ENCODE measurements at regions not wholly inside any gene's neighbourhood (a gene's known extent, or its start where the extent isn't known, plus 50 kb on each side); places are given as distances from the start of the nearest gene placed in this dataset.

DNA sequence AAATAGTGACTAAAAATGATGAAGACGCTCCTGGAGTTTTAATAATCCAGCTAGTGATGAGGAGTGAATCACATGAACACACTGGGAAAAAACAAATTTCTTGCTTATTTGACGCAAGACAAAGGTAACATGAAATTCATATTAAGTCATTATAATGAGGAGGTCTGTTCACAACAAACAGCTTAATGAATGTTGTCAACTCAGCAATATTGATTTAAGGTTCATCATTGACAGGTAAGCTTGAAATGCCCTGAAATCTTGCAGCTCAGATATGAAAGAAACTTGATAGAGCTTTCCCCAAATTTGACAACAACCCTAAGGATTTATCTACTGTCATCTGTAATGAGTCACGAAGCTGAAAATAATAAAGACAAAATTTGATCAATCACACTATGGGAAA, 108.1 kb upstream of the SELENOK start:
- H3K4me1 Mint-ChIP-seq = no peaks in the 10 kb centered on the region
- intact Hi-C loops (cut with micrococcal nuclease) = no loop called here
- H3K27ac ChIP-seq (ENCODE audit: low read depth, low read length) = no peak overlapping the region
- H3K9me3 Mint-ChIP-seq = no peaks in the 10 kb centered on the region
- POLR2A ChIA-PET (ENCODE audit: partially characterized antibody) = no interaction called here
- DNase-seq = no peak
- H3K27me3 Mint-ChIP-seq = peaks cover 1 to 4% of the 10 kb centered on the region in 2 donors
- CTCF ChIA-PET (ENCODE audit: partially characterized antibody) = no interaction called here
- no peaks in the 10 kb centered on the region for H3K36me3 ChIP-seq (ENCODE audit: insufficient read depth, low read length)
- H3K36me3 Mint-ChIP-seq = no peaks in the 10 kb centered on the region
- no peaks in the 10 kb centered on the region for H3K27me3 ChIP-seq (ENCODE audit: insufficient read depth, low read length)
- H3K4me3 Mint-ChIP-seq = no peak overlapping the region
- no peak overlapping the region for H3K27ac Mint-ChIP-seq
- no peaks in the 10 kb centered on the region for H3K4me1 ChIP-seq (ENCODE audit: insufficient read depth, low read length)
- no peaks in the 10 kb centered on the region for H3K9me3 ChIP-seq (ENCODE audit: control insufficient read depth in 1 of 2, low read length in 2 of 2)
- no peak overlapping the region for H3K4me3 ChIP-seq (ENCODE audit: low read length in 2 of 2)

DNA sequence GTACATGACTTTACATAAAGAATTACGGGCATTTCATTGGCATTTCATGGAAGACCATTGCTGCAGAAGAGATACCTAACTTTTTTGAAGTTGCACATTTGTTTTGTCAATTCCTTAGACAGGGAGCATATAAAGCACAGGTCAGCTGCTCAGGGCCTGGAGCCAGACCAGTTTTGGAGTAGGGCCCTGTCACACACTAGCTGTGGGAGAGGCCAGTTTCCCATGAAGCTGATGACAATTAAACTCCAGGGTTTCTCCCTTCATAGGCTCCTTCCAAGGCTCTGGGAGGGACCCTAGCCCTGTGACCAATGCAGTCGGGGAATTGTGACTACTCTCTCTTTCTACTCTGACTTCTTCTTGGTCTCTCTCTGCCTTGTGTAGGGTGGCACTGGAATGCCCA, 107.3 kb upstream of the SELENOK start:
- Histone ChIP-seq H3K36me3 (ENCODE audit: insufficient read depth, low read length) (no peaks in the 10 kb centered on the region), H3K4me1 (ENCODE audit: insufficient read depth, low read length) (no peaks in the 10 kb centered on the region), H3K9me3 (ENCODE audit: control insufficient read depth in 1 of 2, low read length in 2 of 2) (no peaks in the 10 kb centered on the region), H3K27ac (ENCODE audit: low read depth, low read length) (no peak overlapping the region), H3K4me3 (ENCODE audit: low read length in 2 of 2) (no peak overlapping the region), H3K27me3 (ENCODE audit: insufficient read depth, low read length) (no peaks in the 10 kb centered on the region)
- H3K27ac Mint-ChIP-seq = no peak overlapping the region
- H3K9me3 Mint-ChIP-seq = no peaks in the 10 kb centered on the region
- no peaks in the 10 kb centered on the region for H3K4me1 Mint-ChIP-seq
- H3K27me3 Mint-ChIP-seq = peaks cover 4 to 6% of the 10 kb centered on the region in 2 donors
- H3K36me3 Mint-ChIP-seq = no peaks in the 10 kb centered on the region
- no peak for DNase-seq
- intact Hi-C loops (cut with micrococcal nuclease) = no loop called here
- H3K4me3 Mint-ChIP-seq = no peak overlapping the region
- ChIA-PET POLR2A (ENCODE audit: partially characterized antibody) (no interaction called here), CTCF (ENCODE audit: partially characterized antibody) (no interaction called here)

DNA sequence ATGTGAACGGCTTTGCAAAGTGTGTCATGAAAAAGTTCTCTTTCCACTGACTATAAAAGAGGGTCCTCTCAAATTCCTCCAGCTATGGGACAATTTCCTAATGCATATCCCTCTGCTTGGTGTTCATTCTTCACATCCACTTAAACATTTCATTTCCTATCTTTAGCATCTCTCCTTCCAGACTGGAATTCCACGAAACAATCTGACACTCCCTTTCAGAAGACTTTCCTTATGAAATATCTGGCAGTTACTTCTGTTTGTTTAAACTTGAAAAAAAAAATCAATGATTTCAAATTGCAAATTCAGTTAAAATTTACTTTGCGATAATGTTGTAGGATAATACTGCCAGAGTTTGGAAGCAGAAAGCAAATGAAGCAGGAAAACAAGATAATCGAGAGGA, 105.8 kb upstream of the SELENOK start:
- no peak overlapping the region for H3K27ac ChIP-seq (ENCODE audit: low read depth, low read length)
- DNase-seq = no peak
- Mint-ChIP-seq H3K4me3 (no peak overlapping the region), H3K4me1 (no peaks in the 10 kb centered on the region), H3K27ac (no peak overlapping the region), H3K9me3 (no peaks in the 10 kb centered on the region), H3K36me3 (no peaks in the 10 kb centered on the region), H3K27me3 (peaks cover 4 to 6% of the 10 kb centered on the region in 2 donors)
- H3K9me3 ChIP-seq (ENCODE audit: control insufficient read depth in 1 of 2, low read length in 2 of 2) = no peaks in the 10 kb centered on the region
- intact Hi-C loops (cut with micrococcal nuclease) = no loop called here
- H3K36me3 ChIP-seq (ENCODE audit: insufficient read depth, low read length) = no peaks in the 10 kb centered on the region
- ChIA-PET CTCF (ENCODE audit: partially characterized antibody) (no interaction called here), POLR2A (ENCODE audit: partially characterized antibody) (no interaction called here)
- no peaks in the 10 kb centered on the region for H3K27me3 ChIP-seq (ENCODE audit: insufficient read depth, low read length)
- no peaks in the 10 kb centered on the region for H3K4me1 ChIP-seq (ENCODE audit: insufficient read depth, low read length)
- H3K4me3 ChIP-seq (ENCODE audit: low read length in 2 of 2) = no peak overlapping the region

DNA sequence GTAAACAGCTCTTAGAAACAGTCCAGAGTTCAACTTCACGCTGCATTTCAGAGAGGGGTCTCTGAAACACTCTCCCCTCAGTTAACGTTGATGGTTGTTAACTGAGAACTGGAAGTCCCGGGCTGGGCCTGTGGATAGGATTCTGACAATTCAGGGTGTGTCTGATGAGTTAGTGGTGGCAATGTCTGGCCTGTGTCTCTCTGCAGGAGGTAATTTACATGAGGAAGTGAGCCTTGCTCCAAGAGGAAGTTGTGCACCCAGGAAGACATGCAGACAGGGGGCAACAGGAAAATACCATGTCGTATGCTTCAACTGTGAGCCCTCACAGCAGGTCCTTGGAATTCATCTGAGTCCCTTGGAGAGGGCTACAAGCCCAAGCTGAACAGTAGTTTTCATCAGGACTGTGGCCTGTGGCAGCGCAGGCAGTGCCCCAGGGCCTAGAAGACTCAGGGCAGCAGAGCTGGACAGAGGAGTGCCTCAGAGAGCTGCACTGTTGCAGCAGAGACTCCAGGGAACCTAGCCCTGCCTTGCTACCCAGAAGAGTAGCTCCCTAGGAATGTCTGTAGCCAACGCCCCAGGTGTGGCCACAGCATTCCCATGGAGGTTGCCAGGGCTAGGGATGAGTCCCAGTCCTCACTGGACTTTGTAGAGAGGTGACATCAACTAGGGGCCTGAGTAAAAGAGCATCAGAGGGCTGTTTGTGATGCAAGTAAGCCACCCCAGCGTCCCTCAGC, 104.6 kb upstream of the SELENOK start:
- no peaks in the 10 kb centered on the region for H3K36me3 Mint-ChIP-seq
- Histone ChIP-seq H3K27ac (ENCODE audit: low read depth, low read length) (no peak overlapping the region), H3K4me1 (ENCODE audit: insufficient read depth, low read length) (no peaks in the 10 kb centered on the region), H3K4me3 (ENCODE audit: low read length in 2 of 2) (no peak overlapping the region), H3K36me3 (ENCODE audit: insufficient read depth, low read length) (no peaks in the 10 kb centered on the region), H3K9me3 (ENCODE audit: control insufficient read depth in 1 of 2, low read length in 2 of 2) (no peaks in the 10 kb centered on the region), H3K27me3 (ENCODE audit: insufficient read depth, low read length) (no peaks in the 10 kb centered on the region)
- intact Hi-C loops (cut with micrococcal nuclease) = no loop called here
- ChIA-PET POLR2A (ENCODE audit: partially characterized antibody) (no interaction called here), CTCF (ENCODE audit: partially characterized antibody) (no interaction called here)
- no peak for DNase-seq
- H3K27me3 Mint-ChIP-seq = peaks cover 6 to 7% of the 10 kb centered on the region in 2 donors
- no peaks in the 10 kb centered on the region for H3K4me1 Mint-ChIP-seq
- no peak overlapping the region for H3K4me3 Mint-ChIP-seq
- H3K9me3 Mint-ChIP-seq = peaks cover 0 to 2% (median 0%) of the 10 kb centered on the region in 8 donors
- no peak overlapping the region for H3K27ac Mint-ChIP-seq

DNA sequence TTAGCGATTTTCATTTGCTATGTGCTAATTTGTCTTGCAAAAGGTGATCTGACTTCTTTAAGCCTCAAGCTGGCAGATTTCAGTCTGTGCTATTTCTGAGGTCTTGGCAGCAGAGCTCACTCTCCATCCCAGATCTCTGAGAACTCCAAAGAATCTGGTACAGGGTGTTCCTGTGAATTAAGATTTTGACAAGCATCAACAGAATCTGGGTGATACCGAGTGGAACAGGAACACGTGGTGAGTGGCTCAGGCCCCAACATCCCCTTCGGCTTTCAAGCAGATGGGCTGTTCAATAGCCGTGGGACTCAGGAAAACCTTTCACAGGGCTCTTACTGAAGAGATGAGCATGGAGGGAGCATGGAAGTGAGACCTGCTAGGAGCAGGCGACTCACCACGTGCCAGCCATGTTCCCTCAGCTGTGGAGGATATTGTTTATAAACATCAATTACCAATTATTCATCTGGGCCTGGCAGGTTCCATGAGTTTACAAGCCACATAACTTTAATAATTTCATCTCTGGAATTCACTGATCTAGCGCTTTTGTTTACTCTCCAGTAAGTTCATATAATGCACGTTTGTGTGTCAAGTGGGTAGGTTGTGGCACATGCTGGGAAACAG, 103.4 kb upstream of the SELENOK start:
- intact Hi-C loops (cut with micrococcal nuclease) = no loop called here
- Histone ChIP-seq H3K4me3 (ENCODE audit: low read length in 2 of 2) (no peak overlapping the region), H3K9me3 (ENCODE audit: control insufficient read depth in 1 of 2, low read length in 2 of 2) (no peaks in the 10 kb centered on the region), H3K4me1 (ENCODE audit: insufficient read depth, low read length) (no peaks in the 10 kb centered on the region), H3K27ac (ENCODE audit: low read depth, low read length) (no peak overlapping the region), H3K36me3 (ENCODE audit: insufficient read depth, low read length) (no peaks in the 10 kb centered on the region), H3K27me3 (ENCODE audit: insufficient read depth, low read length) (no peaks in the 10 kb centered on the region)
- Mint-ChIP-seq H3K9me3 (peaks cover 0 to 2% (median 0%) of the 10 kb centered on the region in 8 donors), H3K4me3 (no peak overlapping the region), H3K27ac (no peak overlapping the region), H3K4me1 (no peaks in the 10 kb centered on the region), H3K36me3 (no peaks in the 10 kb centered on the region), H3K27me3 (peaks cover 6 to 7% of the 10 kb centered on the region in 2 donors)
- CTCF ChIA-PET (ENCODE audit: partially characterized antibody) = no interaction called here
- POLR2A ChIA-PET (ENCODE audit: partially characterized antibody) = no interaction called here
- no peak for DNase-seq

DNA sequence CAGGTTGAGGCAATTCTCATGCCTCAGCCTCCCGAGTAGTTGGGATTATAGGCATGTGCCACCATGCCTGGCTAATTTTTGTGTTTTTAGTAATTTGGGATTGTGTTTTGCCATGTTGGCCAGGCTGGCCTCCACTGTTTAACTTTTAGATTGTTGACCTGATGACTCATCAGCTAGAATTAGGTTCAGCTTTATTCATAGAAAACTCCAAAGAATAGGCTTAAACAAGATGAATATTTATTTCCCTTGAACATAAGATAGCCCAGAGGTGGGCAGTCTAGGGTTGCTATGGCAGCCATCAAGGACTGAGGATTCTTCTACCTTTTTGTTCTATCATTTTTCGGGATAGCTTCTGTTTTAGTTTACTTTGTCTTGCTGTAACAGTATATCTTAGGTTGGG, 99.6 kb upstream of the SELENOK start:
- H3K4me3 Mint-ChIP-seq = no peak overlapping the region
- Histone ChIP-seq H3K9me3 (ENCODE audit: control insufficient read depth in 1 of 2, low read length in 2 of 2) (no peaks in the 10 kb centered on the region), H3K36me3 (ENCODE audit: insufficient read depth, low read length) (no peaks in the 10 kb centered on the region), H3K4me1 (ENCODE audit: insufficient read depth, low read length) (no peaks in the 10 kb centered on the region), H3K27me3 (ENCODE audit: insufficient read depth, low read length) (no peaks in the 10 kb centered on the region), H3K4me3 (ENCODE audit: low read length in 2 of 2) (no peak overlapping the region), H3K27ac (ENCODE audit: low read depth, low read length) (no peak overlapping the region)
- intact Hi-C loops (cut with micrococcal nuclease) = no loop called here
- H3K27me3 Mint-ChIP-seq = peaks cover 6 to 10% of the 10 kb centered on the region in 2 donors
- DNase-seq = no peak
- ChIA-PET POLR2A (ENCODE audit: partially characterized antibody) (no interaction called here), CTCF (ENCODE audit: partially characterized antibody) (no interaction called here)
- H3K27ac Mint-ChIP-seq = peak overlapping the region in 1 of 7 donors; percentile 2
- H3K4me1 Mint-ChIP-seq = no peaks in the 10 kb centered on the region
- H3K36me3 Mint-ChIP-seq = no peaks in the 10 kb centered on the region
- H3K9me3 Mint-ChIP-seq = peaks cover 0 to 2% (median 0%) of the 10 kb centered on the region in 8 donors

DNA sequence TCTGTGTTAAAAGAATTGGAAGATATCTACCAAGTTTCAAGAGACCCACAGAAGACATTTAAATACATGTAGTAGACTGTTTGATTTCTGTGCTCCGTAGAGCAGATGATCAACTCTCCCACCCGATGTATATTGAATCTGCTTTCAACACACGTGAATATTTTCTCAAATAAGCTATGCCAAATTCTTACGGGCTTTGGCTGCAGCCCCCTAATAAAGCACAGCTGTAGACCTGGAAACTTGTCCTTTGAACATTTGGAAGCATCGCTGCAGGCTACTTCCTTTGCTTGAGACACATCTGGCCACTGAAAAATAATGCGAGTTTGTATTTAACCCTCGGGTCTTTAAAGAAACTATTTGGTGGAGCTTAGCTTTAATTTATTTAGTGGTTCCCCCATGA, 98.3 kb upstream of the SELENOK start:
- no peak overlapping the region for H3K27ac Mint-ChIP-seq
- no peaks in the 10 kb centered on the region for H3K27me3 ChIP-seq (ENCODE audit: insufficient read depth, low read length)
- H3K27me3 Mint-ChIP-seq = peaks cover 4 to 10% of the 10 kb centered on the region in 2 donors
- H3K4me1 Mint-ChIP-seq = no peaks in the 10 kb centered on the region
- POLR2A ChIA-PET (ENCODE audit: partially characterized antibody) = no interaction called here
- no peaks in the 10 kb centered on the region for H3K9me3 ChIP-seq (ENCODE audit: control insufficient read depth in 1 of 2, low read length in 2 of 2)
- no peak overlapping the region for H3K4me3 Mint-ChIP-seq
- H3K4me1 ChIP-seq (ENCODE audit: insufficient read depth, low read length) = no peaks in the 10 kb centered on the region
- no peaks in the 10 kb centered on the region for H3K36me3 Mint-ChIP-seq
- CTCF ChIA-PET (ENCODE audit: partially characterized antibody) = no interaction called here
- intact Hi-C loops (cut with micrococcal nuclease) = no loop called here
- peaks cover 0 to 8% (median 1%) of the 10 kb centered on the region in 8 donors for H3K9me3 Mint-ChIP-seq
- no peak overlapping the region for H3K4me3 ChIP-seq (ENCODE audit: low read length in 2 of 2)
- no peak overlapping the region for H3K27ac ChIP-seq (ENCODE audit: low read depth, low read length)
- no peak for DNase-seq
- H3K36me3 ChIP-seq (ENCODE audit: insufficient read depth, low read length) = no peaks in the 10 kb centered on the region

Measured in CD4-positive, alpha-beta memory T cell (primary cell).